T-helper 2 cell treated with Interferon-gamma antibody and Interleukin-4, amounts not matched to agents 5 μg/mL and 100 μg/mL, for 36 hours (primary cell): ENCODE measurements at regions not wholly inside any gene's neighbourhood (a gene's known extent, or its start where the extent isn't known, plus 50 kb on each side); places are given as distances from the start of the nearest gene placed in this dataset.
A peak's percentile ranks its signal among the peaks of the same experiment; 100 is the strongest.
"Not testable (repeated sequence)": the region's sequence is repeated elsewhere in the genome, so short reads cannot be mapped to it uniquely, and the experiment has no call there.

Experiments used
- DNase-seq: peaks from one replicate; pipeline ENCODE4 v3.0.0; 2021; ENCODE audit warnings: low spot score
- H3K27ac Mint-ChIP-seq: one replicate; pipeline ENCODE4 v1.8.0; 2021; ENCODE audit warnings: mild to moderate bottlenecking, mixed read lengths
- H3K27me3 Mint-ChIP-seq: one replicate; pipeline ENCODE4 v1.8.0; 2021; ENCODE audit warnings: low read depth, mixed read lengths
- H3K36me3 Mint-ChIP-seq: one replicate; pipeline ENCODE4 v1.8.0; 2021; ENCODE audit warnings: low read depth, mixed read lengths
- H3K4me1 Mint-ChIP-seq: one replicate; pipeline ENCODE4 v1.8.0; 2021; ENCODE audit warnings: low read depth, mixed read lengths
- H3K4me3 Mint-ChIP-seq: one replicate; pipeline ENCODE4 v1.8.0; 2022; ENCODE audit warnings: mild to moderate bottlenecking, moderate library complexity, mixed read lengths
- H3K9me3 Mint-ChIP-seq: one replicate; pipeline ENCODE4 v1.8.0; 2021; ENCODE audit warnings: mixed read lengths

DNA sequence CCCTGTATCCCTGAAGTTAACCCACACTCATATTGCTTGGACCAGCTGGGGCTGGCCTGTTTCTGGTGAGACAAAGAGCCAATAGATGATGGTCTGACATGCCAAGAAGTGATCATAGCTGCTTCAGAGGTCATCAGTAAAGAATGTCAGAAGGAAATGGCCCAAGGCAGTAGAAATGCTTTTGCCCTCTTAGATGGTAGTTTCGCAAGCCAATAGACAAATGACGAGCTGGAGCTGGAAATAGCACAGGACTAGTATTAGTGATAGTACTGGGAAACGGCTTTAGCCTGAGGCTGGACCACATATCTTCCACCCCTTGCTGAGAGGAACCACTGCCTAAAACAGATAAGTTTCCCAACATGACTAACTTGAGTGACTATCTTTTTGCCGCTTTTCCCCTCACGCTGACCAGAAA, 176.1 kb upstream of the THBS1 start:
- no peak for DNase-seq
- no peaks in the 10 kb centered on the region for H3K36me3 Mint-ChIP-seq
- H3K9me3 Mint-ChIP-seq, result no peaks in the 10 kb centered on the region
- peaks cover 19% of the 10 kb centered on the region for H3K27me3 Mint-ChIP-seq
- H3K4me3 Mint-ChIP-seq, result no peak overlapping the region
- H3K27ac Mint-ChIP-seq, result no peak overlapping the region
- H3K4me1 Mint-ChIP-seq, result no peaks in the 10 kb centered on the region

DNA sequence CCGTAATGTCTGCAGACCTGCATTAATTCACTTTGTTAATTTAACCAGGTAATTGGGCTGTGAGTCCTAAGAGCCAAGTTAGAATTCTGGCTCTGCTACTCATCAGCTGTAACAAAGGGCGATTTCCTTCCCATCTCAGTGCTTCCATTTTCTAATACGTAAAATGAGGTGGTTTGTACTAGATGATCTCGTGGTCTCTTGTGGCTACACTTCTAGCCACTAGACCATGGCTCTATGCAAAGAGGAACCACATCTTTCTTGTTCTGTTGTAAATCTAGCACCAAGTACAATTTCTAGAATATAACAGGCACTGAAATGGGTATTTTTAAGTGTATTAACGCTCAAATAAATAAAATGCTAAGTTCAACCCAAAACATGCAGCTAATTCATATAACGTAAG, 174.4 kb upstream of the THBS1 start:
- no peak for DNase-seq
- Mint-ChIP-seq H3K36me3 (no peaks in the 10 kb centered on the region), H3K27ac (no peak overlapping the region), H3K4me1 (peaks cover 5% of the 10 kb centered on the region), H3K9me3 (no peaks in the 10 kb centered on the region), H3K27me3 (peaks cover 24% of the 10 kb centered on the region), H3K4me3 (no peak overlapping the region)

DNA sequence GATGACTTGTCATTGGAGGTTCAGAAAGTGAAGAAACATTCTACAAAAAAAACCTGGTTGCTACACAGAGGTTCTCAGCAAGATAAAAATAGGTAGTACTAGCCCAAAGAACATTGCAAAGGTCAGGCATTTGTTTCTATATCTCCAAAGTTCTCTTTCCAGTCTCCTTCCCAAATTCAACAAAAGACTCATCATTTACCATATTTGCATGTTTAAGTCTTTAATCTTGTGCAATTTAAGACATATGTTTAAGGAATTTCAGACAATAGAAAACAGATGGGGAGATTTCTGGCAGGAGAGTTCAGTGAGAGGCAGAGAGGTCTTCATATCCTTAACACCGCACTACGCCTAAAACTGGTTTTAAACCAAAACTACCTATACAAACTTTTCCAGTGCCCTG, 173.8 kb upstream of the THBS1 start:
- DNase-seq, result no peak
- Mint-ChIP-seq H3K36me3 (no peaks in the 10 kb centered on the region), H3K4me1 (peaks cover 10% of the 10 kb centered on the region), H3K27me3 (peaks cover 26% of the 10 kb centered on the region), H3K4me3 (no peak overlapping the region), H3K27ac (no peak overlapping the region), H3K9me3 (no peaks in the 10 kb centered on the region)

DNA sequence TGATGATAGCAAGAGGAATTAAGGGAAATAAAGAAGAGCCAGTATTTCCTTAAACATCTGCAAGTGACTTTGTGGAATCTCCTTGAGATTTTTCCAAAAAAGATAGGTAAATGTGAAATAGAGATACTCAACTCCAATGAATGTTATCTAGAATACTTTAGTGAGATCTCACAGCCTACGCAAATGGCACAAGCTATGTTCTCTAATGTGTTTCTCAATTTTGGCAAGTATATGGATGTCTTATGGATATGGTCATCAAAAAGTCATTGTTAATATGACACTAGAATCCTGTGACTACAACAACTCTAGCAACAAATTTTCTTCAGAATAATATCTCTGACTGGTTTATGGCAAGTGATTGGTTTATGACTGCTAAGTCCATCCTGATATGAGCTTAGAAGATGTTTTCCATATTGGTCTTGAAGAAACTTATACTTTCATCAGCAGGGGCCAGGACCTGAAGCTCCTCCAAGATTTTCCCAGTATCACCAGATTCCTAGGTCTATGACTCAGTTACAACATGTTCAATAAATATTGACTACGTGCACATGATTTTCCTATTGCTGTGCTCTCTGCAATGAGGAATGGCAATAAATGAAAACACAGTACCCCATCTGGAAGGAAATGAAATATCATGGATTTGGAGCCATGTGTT, 170.9 kb upstream of the THBS1 start:
- H3K4me1 Mint-ChIP-seq, result peaks cover 12% of the 10 kb centered on the region
- no peaks in the 10 kb centered on the region for H3K9me3 Mint-ChIP-seq
- no peak for DNase-seq
- H3K36me3 Mint-ChIP-seq, result no peaks in the 10 kb centered on the region
- H3K27me3 Mint-ChIP-seq, result peaks cover 48% of the 10 kb centered on the region
- no peak overlapping the region for H3K4me3 Mint-ChIP-seq
- no peak overlapping the region for H3K27ac Mint-ChIP-seq

DNA sequence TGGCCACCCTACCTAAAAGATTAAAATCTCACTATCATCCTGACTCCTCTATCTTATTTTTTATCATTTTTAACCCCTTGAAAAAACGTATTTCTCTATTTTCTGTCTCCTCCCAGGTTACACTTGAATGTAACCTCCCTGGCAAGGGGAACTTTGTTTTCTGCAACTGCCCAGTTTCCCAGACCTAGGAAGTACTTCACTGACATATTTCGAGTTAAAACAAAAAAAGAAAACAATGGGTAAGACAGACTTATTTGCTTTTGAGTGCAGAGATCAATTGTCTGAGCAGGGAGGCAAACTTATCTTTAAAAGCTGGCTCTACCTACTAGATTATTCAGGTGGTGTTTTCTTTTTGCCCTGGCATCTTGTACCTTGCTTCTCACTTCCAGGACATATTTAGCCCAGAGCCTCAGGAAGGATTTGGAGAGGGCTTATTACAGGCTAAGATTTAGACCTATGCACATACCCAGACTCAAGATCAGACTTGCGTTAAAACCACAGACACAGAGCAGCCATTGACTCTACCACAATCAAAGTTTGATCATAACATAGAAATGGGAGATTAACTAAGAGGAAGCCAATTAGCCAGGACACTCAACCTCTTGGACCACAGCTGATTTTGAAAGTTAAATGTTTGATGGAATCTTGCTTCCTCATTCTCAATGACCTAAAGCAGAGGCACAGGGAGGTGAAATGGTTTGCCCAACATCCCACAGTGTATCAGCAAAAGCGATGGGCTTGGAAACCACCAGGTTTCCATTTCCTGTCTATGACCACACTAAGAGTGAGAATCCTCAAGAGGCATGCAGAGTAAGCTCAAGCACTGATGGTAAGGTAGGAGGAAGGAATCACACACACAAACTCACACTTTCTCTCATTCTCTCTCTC, 169.5 kb upstream of the THBS1 start:
- no peaks in the 10 kb centered on the region for H3K36me3 Mint-ChIP-seq
- H3K27ac Mint-ChIP-seq, result no peak overlapping the region
- peaks cover 51% of the 10 kb centered on the region for H3K27me3 Mint-ChIP-seq
- H3K9me3 Mint-ChIP-seq, result no peaks in the 10 kb centered on the region
- no peak overlapping the region for H3K4me3 Mint-ChIP-seq
- peak; percentile 24 for DNase-seq
- peaks cover 12% of the 10 kb centered on the region for H3K4me1 Mint-ChIP-seq

DNA sequence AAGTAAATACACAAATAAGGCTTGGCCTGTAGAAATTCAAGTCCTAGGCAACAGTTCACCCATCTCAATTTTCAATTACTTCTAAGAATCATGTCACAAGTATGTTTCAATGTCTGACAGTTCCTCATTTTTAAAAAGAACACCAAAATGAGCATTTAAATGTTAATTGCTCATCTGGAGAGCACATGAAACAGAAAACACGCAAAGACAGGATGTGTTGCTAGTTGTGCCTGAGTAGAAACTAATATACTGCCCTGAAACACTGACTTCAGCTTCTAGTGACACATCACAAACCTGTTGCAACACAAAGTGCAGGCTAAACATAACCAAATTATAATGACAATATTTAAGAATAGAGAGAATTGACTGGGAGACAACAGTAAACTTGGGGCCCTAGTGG, 167.3 kb upstream of the THBS1 start:
- Mint-ChIP-seq H3K27ac (no peak overlapping the region), H3K4me3 (no peak overlapping the region), H3K36me3 (no peaks in the 10 kb centered on the region), H3K4me1 (peaks cover 12% of the 10 kb centered on the region), H3K27me3 (peaks cover 43% of the 10 kb centered on the region), H3K9me3 (peaks cover 4% of the 10 kb centered on the region)
- DNase-seq, result no peak

DNA sequence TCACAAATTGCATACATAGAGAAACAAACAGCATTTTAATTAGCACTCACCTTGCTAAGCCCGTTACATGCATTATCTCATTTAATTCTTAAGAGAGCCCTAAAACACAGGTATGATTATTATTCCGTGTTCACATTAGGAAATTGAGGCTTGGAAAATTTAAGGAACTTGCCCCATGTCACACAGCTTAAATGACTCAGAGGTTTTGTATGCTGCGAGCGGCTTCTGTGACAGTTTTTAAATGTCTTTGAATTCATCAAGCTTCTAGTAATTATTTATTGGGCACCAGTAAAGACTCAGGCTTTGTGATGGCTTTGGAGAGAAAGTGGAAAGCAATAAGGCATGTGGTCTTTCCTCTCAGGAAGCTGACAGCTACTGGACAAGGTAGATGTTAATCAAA, 166.7 kb upstream of the THBS1 start:
- no peak for DNase-seq
- H3K4me3 Mint-ChIP-seq, result no peak overlapping the region
- H3K36me3 Mint-ChIP-seq, result no peaks in the 10 kb centered on the region
- peaks cover 4% of the 10 kb centered on the region for H3K9me3 Mint-ChIP-seq
- H3K4me1 Mint-ChIP-seq, result peaks cover 12% of the 10 kb centered on the region
- H3K27me3 Mint-ChIP-seq, result peaks cover 48% of the 10 kb centered on the region
- no peak overlapping the region for H3K27ac Mint-ChIP-seq

DNA sequence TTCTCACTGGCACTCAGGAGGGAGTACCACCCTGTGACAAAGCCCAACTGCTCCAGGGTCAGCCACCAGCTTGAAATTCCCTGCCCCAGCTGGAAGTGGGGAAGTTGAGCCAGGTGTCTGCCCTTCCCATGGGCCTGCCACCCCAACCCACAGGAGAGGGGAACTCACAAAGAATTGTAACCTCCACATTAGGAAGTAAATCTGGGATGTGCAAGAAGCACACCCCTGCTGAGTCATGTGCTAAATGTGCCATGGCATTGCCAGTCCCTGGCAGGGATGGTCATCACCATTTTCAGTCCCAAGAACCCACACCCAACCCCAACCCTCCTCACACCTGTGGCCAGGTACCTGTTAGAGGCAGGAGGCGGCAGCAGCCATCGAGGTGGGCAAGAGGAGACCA, 165.2 kb upstream of the THBS1 start:
- Mint-ChIP-seq H3K4me1 (peaks cover 12% of the 10 kb centered on the region), H3K27me3 (peaks cover 49% of the 10 kb centered on the region), H3K27ac (no peak overlapping the region), H3K36me3 (no peaks in the 10 kb centered on the region), H3K9me3 (peaks cover 4% of the 10 kb centered on the region), H3K4me3 (no peak overlapping the region)
- DNase-seq, result no peak

DNA sequence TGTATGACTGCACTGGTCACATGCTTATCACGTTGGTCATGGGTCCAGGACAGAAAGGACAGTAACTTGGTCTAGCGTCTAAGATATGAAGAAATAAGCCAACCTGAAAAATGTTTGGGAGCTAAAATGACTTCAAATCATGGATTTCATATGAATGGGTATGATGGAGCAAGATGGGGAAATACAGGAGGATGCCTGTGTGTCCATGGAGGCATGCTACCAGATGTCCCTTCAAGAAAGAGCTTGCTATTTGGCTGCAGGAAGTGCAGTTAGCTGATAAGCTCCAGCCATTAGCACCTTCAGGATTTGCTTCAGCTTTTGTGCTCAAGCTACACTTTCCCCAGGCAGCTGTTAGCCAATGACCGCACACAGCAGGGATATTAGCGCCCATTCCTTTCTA, 164.6 kb upstream of the THBS1 start:
- DNase-seq, result no peak
- Mint-ChIP-seq H3K4me1 (peaks cover 10% of the 10 kb centered on the region), H3K27me3 (peaks cover 44% of the 10 kb centered on the region), H3K9me3 (peaks cover 4% of the 10 kb centered on the region), H3K36me3 (no peaks in the 10 kb centered on the region), H3K27ac (no peak overlapping the region), H3K4me3 (no peak overlapping the region)

DNA sequence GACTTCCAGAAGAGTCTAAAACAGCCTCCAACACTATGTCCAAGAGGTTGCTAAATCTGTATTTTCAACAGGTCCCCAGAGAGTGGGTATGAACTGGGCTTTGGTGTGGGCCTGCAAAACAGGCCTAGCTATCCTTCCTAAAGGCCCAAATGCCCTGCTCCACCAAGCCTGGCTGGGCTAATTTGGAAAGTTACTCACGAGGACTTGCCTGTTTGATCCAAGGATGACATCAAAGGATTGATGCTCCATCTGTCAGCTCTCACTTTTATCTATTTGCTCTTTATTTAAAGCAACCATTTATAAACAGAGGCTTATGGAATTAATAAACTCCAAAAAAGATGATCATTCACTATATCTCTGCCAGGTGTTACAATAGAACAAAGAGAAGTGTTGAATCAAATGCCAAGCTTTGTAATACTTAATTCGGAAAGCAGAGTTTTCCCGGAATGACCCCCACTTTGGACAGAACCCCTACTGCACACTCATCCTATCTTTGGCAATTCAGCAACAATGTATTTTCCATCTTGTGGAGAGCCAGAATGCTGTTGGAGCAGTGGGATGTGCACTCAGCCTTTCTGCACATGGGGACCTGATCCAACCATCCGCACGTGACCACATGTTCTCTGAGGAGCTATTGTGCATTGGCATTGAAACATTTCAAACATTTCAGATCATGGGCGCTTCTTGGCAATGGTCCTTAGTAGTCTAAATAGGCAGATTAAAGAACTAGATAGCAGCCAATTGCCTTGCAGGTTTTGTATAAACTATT, 163.3 kb upstream of the THBS1 start:
- H3K27ac Mint-ChIP-seq, result no peak overlapping the region
- H3K27me3 Mint-ChIP-seq, result peaks cover 39% of the 10 kb centered on the region

DNA sequence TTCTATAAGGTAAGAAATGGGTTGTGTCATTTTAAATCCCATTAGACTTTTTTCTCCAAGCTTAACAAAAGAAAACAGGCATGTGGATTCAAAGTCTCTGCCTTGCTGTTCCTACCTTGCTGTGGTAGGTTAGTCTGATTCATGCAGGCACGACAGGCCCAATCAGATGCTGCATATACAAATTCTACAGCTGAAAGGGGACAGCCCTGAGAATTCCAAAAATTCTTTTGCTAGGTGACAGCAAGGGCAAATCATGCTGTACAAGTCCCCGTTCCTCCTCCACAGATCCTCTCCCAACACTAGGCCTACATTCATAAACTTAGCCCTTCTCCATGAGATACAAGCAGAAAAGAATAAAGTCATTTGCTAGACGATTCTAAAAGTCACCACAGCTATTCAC, 161.2 kb upstream of the THBS1 start:
- Mint-ChIP-seq H3K4me1 (no peaks in the 10 kb centered on the region), H3K9me3 (peaks cover 4% of the 10 kb centered on the region), H3K4me3 (no peak overlapping the region)

More for the DNA sequence above, 163.3 kb upstream of the THBS1 start:
- H3K4me1 Mint-ChIP-seq, result no peaks in the 10 kb centered on the region
- DNase-seq, result no peak
- peaks cover 4% of the 10 kb centered on the region for H3K9me3 Mint-ChIP-seq
- H3K36me3 Mint-ChIP-seq, result no peaks in the 10 kb centered on the region
- H3K4me3 Mint-ChIP-seq, result no peak overlapping the region

DNA sequence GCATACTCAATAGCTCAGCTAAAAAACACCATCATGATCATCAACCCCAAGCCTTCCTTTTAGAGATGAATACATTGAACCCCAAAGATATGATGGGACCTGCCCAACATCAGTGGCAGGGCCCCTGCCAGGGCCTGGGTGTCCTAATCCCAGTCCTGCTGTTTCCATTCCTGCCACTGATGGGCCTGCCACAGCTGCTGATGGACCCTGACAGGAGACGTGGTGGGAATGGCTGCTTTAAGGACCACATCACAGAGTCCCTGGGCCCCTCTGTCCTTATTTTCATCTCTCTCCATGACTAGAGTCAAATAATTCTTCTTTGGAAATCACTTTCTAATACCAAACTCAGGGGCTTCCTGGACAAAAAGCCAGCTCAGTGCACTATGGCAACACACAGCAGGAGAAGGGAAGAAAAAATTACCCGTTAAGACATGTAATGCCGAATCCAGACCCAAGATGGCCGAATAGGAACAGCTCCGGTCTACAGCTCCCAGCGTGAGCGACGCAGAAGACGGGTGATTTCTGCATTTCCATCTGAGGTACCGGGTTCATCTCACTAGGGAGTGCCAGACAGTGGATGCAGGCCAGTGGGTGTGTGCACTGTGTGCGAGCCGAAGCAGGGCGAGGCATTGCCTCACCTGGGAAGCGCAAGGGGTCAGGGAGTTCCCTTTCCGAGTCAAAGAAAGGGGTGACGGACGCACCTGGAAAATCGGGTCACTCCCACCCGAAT, 160.6 kb upstream of the THBS1 start:
- H3K9me3 Mint-ChIP-seq, H3K4me1 Mint-ChIP-seq, H3K4me3 Mint-ChIP-seq, H3K27ac Mint-ChIP-seq, H3K36me3 Mint-ChIP-seq, DNase-seq: not testable (repeated sequence)
- H3K27me3 Mint-ChIP-seq, result peaks cover 18% of the 10 kb centered on the region

More for the DNA sequence above, 161.2 kb upstream of the THBS1 start:
- no peaks in the 10 kb centered on the region for H3K36me3 Mint-ChIP-seq
- DNase-seq, result no peak
- peaks cover 22% of the 10 kb centered on the region for H3K27me3 Mint-ChIP-seq
- no peak overlapping the region for H3K27ac Mint-ChIP-seq

DNA sequence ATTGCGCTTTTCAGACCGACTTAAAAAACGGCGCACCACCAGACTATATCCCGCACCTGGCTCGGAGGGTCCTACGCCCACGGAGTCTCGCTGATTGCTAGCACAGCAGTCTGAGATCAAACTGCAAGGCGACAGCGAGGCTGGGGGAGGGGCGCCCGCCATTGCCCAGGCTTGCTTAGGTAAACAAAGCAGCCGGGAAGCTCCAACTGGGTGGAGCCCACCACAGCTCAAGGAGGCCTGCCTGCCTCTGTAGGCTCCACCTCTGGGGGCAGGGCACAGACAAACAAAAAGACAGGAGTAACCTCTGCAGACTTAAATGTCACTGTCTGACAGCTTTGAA, 160.1 kb upstream of the THBS1 start:
- not testable (repeated sequence) for H3K4me3 Mint-ChIP-seq, H3K4me1 Mint-ChIP-seq, H3K27ac Mint-ChIP-seq, H3K9me3 Mint-ChIP-seq, H3K36me3 Mint-ChIP-seq, DNase-seq
- H3K27me3 Mint-ChIP-seq, result peaks cover 20% of the 10 kb centered on the region
